ENCODE measurements at regions not wholly inside any gene's neighbourhood (a gene's known extent, or its start where the extent isn't known, plus 50 kb on each side); places are given as distances from the start of the nearest gene placed in this dataset.
"Not testable (repeated sequence)": the region's sequence is repeated elsewhere in the genome, so short reads cannot be mapped to it uniquely, and the experiment has no call there.

GRCh38 chr3:153268564-153269279 lies 106.7 kb downstream of the RAP2B start:
- no peak for DNase-seq (ENCODE audit: low spot score)

- no peak for DNase-seq (ENCODE audit: low spot score)
Observed at GRCh38 chr3:153269730-153270129, 107.7 kb downstream of the RAP2B start.

- no peak for DNase-seq (ENCODE audit: low spot score)
Observed at GRCh38 chr3:153273217-153273616, 111.2 kb downstream of the RAP2B start.

GRCh38 chr3:153273767-153274435 lies 111.9 kb downstream of the RAP2B start:
- no peak for DNase-seq (ENCODE audit: low spot score)

- DNase-seq (ENCODE audit: low spot score) = no peak
Observed at GRCh38 chr3:153274561-153274960, 112.5 kb downstream of the RAP2B start.

- no peak for DNase-seq (ENCODE audit: low spot score)
Observed at GRCh38 chr3:153275514-153275913, 113.5 kb downstream of the RAP2B start.

- DNase-seq (ENCODE audit: low spot score) = no peak
Observed at GRCh38 chr3:153277029-153277428, 115.0 kb downstream of the RAP2B start.

- not testable (repeated sequence) for DNase-seq (ENCODE audit: low spot score)
Observed at GRCh38 chr3:153281236-153281997, 119.4 kb downstream of the RAP2B start.

- DNase-seq (ENCODE audit: low spot score) = no peak
Observed at GRCh38 chr3:153282355-153282754, 120.3 kb downstream of the RAP2B start.

GRCh38 chr3:153284282-153284938 lies 122.4 kb downstream of the RAP2B start:
- no peak for DNase-seq (ENCODE audit: low spot score)

GRCh38 chr3:153285194-153285641 lies 123.2 kb downstream of the RAP2B start:
- DNase-seq (ENCODE audit: low spot score) = no peak

- DNase-seq (ENCODE audit: low spot score) = no peak
Observed at GRCh38 chr3:153285982-153286381, 124.0 kb downstream of the RAP2B start.

GRCh38 chr3:153287017-153287416 lies 125.0 kb downstream of the RAP2B start:
- DNase-seq (ENCODE audit: low spot score) = no peak

- no peak for DNase-seq (ENCODE audit: low spot score)
Observed at GRCh38 chr3:153289334-153289808, 127.3 kb downstream of the RAP2B start.

GRCh38 chr3:153290268-153291015 lies 128.4 kb downstream of the RAP2B start:
- DNase-seq (ENCODE audit: low spot score) = no peak

GRCh38 chr3:153291059-153291685 lies 129.1 kb downstream of the RAP2B start:
- DNase-seq (ENCODE audit: low spot score) = no peak

- no peak for DNase-seq (ENCODE audit: low spot score)
Observed at GRCh38 chr3:153293265-153293664, 131.2 kb downstream of the RAP2B start.

- no peak for DNase-seq (ENCODE audit: low spot score)
Observed at GRCh38 chr3:153295901-153296300, 133.9 kb downstream of the RAP2B start.

- DNase-seq (ENCODE audit: low spot score) = no peak
Observed at GRCh38 chr3:153305189-153305588, 143.2 kb downstream of the RAP2B start.

GRCh38 chr3:153311541-153311940 lies 149.5 kb downstream of the RAP2B start:
- DNase-seq (ENCODE audit: low spot score) = no peak

Data from germinal center (tissue), 1 donor.